Activated CD8-positive, alpha-beta T cell treated with anti-CD3 and anti-CD28 coated beads for 36 hours (primary cell): ENCODE measurements at regions not wholly inside any gene's neighbourhood (a gene's known extent, or its start where the extent isn't known, plus 50 kb on each side); places are given as distances from the start of the nearest gene placed in this dataset.

Experiments used
- ATAC-seq: fragments of 200-7000 bp; cut with Tn5 transposase; one replicate; pipeline ENCODE4 v1.10.0; 2021; ENCODE audit warnings: mild to moderate bottlenecking, moderate library complexity
- CTCF ChIA-PET: fragments of 350-600 bp; sonication (Branson Sonifier 250); formaldehyde crosslinking; loops from one replicate; lab custom pipeline; 2021; ENCODE audit warnings: antibody characterized with exemption; lab: Charles Lee
- POLR2A ChIA-PET: fragments of 350-600 bp; sonication (Branson Sonifier 250); formaldehyde crosslinking; loops from one replicate; lab custom pipeline; 2021; ENCODE audit warnings: antibody characterized with exemption; lab: Charles Lee
- DNase-seq: peaks from one replicate; pipeline ENCODE4 v3.0.0-alpha.2; 2020
- H3K27ac Mint-ChIP-seq: one replicate; pipeline ENCODE4 v1.8.0; 2021; ENCODE audit warnings: mild to moderate bottlenecking, mixed read lengths
- H3K27me3 Mint-ChIP-seq: one replicate; pipeline ENCODE4 v1.8.0; 2021; ENCODE audit warnings: mixed read lengths
- H3K36me3 Mint-ChIP-seq: one replicate; pipeline ENCODE4 v1.8.0; 2021; ENCODE audit warnings: low read depth, mixed read lengths
- H3K4me1 Mint-ChIP-seq: one replicate; pipeline ENCODE4 v1.8.0; 2021; ENCODE audit warnings: low read depth, mixed read lengths
- H3K4me3 Mint-ChIP-seq: one replicate; pipeline ENCODE4 v1.8.0; 2021; ENCODE audit warnings: mild to moderate bottlenecking, moderate library complexity, mixed read lengths
- H3K9me3 Mint-ChIP-seq: one replicate; pipeline ENCODE4 v1.8.0; 2021; ENCODE audit warnings: mixed read lengths
- CTCF ChIP-seq: fragments of 200-600 bp; IDR thresholded peaks from one replicate; pipeline ENCODE4 v1.8.0; 2022; ENCODE audit warnings: antibody characterized with exemption, mild to moderate bottlenecking
- intact Hi-C: fragments of 100-400 bp; cut with micrococcal nuclease; formaldehyde crosslinking; loops from one replicate; pipeline ENCODE4 v1.10.0; 2022

- Mint-ChIP-seq H3K4me3 (no peak overlapping the region), H3K27me3 (no peaks in the 10 kb centered on the region), H3K27ac (no peak overlapping the region), H3K9me3 (no peaks in the 10 kb centered on the region), H3K36me3 (no peaks in the 10 kb centered on the region), H3K4me1 (no peaks in the 10 kb centered on the region)
- ATAC-seq (no peak), DNase-seq (no peak)
- TF ChIP-seq CTCF: no peak
- ChIA-PET CTCF (no interaction called here), POLR2A (no interaction called here)
- intact Hi-C loops: no loop called here
These were observed 136.3 kb upstream of the ASTN2 start for GRCh38 chr9:117551171-117551570.

- no peak for TF ChIP-seq CTCF
- POLR2A ChIA-PET: no interaction called here
- H3K27me3 Mint-ChIP-seq: no peaks in the 10 kb centered on the region
- CTCF ChIA-PET: no interaction called here
- intact Hi-C loops: no loop called here
- no peaks in the 10 kb centered on the region for H3K4me1 Mint-ChIP-seq
- no peaks in the 10 kb centered on the region for H3K9me3 Mint-ChIP-seq
- no peak overlapping the region for H3K27ac Mint-ChIP-seq
- no peak overlapping the region for H3K4me3 Mint-ChIP-seq
- no peaks in the 10 kb centered on the region for H3K36me3 Mint-ChIP-seq
- ATAC-seq (no peak), DNase-seq (no peak)
These were observed 134.6 kb upstream of the ASTN2 start for GRCh38 chr9:117549444-117549843.

GRCh38 chr9:117548556-117548955 is 133.7 kb upstream of the ASTN2 start:
- POLR2A ChIA-PET: no interaction called here
- ATAC-seq: no peak

GRCh38 chr9:117547904-117548303 is 133.0 kb upstream of the ASTN2 start:
- Mint-ChIP-seq H3K4me1 (no peaks in the 10 kb centered on the region), H3K27ac (no peak overlapping the region), H3K36me3 (no peaks in the 10 kb centered on the region), H3K27me3 (no peaks in the 10 kb centered on the region), H3K4me3 (no peak overlapping the region), H3K9me3 (no peaks in the 10 kb centered on the region)
- ChIA-PET POLR2A (no interaction called here), CTCF (no interaction called here)
- DNase-seq: no peak
- intact Hi-C loops: no loop called here
- no peak for ATAC-seq
- no peak for TF ChIP-seq CTCF

More at GRCh38 chr9:117548556-117548955, 133.7 kb upstream of the ASTN2 start:
- intact Hi-C loops: no loop called here
- H3K27me3 Mint-ChIP-seq: no peaks in the 10 kb centered on the region
- no peaks in the 10 kb centered on the region for H3K9me3 Mint-ChIP-seq
- H3K4me3 Mint-ChIP-seq: no peak overlapping the region
- no peaks in the 10 kb centered on the region for H3K36me3 Mint-ChIP-seq
- H3K27ac Mint-ChIP-seq: no peak overlapping the region
- no peaks in the 10 kb centered on the region for H3K4me1 Mint-ChIP-seq
- no peak for TF ChIP-seq CTCF
- CTCF ChIA-PET: no interaction called here
- no peak for DNase-seq

GRCh38 chr9:117546894-117547678 is 132.2 kb upstream of the ASTN2 start:
- CTCF ChIA-PET: no interaction called here
- TF ChIP-seq CTCF: no peak
- intact Hi-C loops: no loop called here
- DNase-seq: peak; percentile 16
- Mint-ChIP-seq H3K4me3 (no peak overlapping the region), H3K9me3 (no peaks in the 10 kb centered on the region), H3K27ac (no peak overlapping the region), H3K4me1 (no peaks in the 10 kb centered on the region), H3K27me3 (no peaks in the 10 kb centered on the region), H3K36me3 (no peaks in the 10 kb centered on the region)
- ATAC-seq: no peak
- POLR2A ChIA-PET: no interaction called here
